ENCODE measurements at regions not wholly inside any gene's neighbourhood (a gene's known extent, or its start where the extent isn't known, plus 50 kb on each side); places are given as distances from the start of the nearest gene placed in this dataset.

DNA sequence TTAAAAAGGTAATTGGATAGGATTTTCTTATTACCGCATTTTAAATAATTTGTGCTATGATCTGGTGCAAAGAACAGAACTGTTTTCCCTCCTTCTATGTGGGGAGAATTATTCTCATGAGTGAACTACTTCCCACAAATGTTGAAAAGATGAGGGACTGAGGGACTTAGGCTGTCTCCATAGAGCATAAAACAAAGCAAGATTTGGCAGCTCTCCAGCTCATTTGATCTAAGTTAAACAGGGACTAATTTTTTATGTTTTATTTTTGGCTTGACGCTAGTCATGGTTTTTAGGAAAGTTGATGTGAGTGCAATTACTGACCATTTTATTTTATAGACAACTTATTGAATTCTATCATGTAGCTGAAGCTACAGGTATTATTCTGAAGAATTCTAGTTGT is 362.3 kb downstream of the HLX start:
- H3K36me3 ChIP-seq (ENCODE audit: control insufficient read depth in 2 of 2, insufficient read depth in 2 of 2, low read length in 1 of 2), result no peaks in the 10 kb centered on the region
- ATAC-seq, result no peak
- TF ChIP-seq, protein P1, sequence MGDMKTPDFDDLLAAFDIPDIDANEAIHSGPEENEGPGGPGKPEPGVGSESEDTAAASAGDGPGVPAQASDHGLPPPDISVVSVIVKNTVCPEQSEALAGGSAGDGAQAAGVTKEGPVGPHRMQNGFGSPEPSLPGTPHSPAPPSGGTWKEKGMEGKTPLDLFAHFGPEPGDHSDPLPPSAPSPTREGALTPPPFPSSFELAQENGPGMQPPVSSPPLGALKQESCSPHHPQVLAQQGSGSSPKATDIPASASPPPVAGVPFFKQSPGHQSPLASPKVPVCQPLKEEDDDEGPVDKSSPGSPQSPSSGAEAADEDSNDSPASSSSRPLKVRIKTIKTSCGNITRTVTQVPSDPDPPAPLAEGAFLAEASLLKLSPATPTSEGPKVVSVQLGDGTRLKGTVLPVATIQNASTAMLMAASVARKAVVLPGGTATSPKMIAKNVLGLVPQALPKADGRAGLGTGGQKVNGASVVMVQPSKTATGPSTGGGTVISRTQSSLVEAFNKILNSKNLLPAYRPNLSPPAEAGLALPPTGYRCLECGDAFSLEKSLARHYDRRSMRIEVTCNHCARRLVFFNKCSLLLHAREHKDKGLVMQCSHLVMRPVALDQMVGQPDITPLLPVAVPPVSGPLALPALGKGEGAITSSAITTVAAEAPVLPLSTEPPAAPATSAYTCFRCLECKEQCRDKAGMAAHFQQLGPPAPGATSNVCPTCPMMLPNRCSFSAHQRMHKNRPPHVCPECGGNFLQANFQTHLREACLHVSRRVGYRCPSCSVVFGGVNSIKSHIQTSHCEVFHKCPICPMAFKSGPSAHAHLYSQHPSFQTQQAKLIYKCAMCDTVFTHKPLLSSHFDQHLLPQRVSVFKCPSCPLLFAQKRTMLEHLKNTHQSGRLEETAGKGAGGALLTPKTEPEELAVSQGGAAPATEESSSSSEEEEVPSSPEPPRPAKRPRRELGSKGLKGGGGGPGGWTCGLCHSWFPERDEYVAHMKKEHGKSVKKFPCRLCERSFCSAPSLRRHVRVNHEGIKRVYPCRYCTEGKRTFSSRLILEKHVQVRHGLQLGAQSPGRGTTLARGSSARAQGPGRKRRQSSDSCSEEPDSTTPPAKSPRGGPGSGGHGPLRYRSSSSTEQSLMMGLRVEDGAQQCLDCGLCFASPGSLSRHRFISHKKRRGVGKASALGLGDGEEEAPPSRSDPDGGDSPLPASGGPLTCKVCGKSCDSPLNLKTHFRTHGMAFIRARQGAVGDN (IDR thresholded peaks at IDR 0.05), result no peak
- H3K27me3 ChIP-seq (replicated peaks in 1 of 2; ENCODE audit: control insufficient read depth in 2 of 2, insufficient read depth in 2 of 2, low read length in 1 of 2), result no peaks in the 10 kb centered on the region
- intact Hi-C loops (cut with micrococcal nuclease; ENCODE audit: unreplicated experiment), result no loop called here
- no peaks in the 10 kb centered on the region for H4K20me1 ChIP-seq (ENCODE audit: control insufficient read depth, insufficient read depth)
- no peak overlapping the region for H2AFZ ChIP-seq (ENCODE audit: control insufficient read depth, low read depth, low read length)
- no peaks in the 10 kb centered on the region for H3K4me1 ChIP-seq (ENCODE audit: control insufficient read depth, insufficient read depth, low read length)
- no peak for FAIRE-seq
- RAD21 ChIA-PET (ENCODE audit: unreplicated experiment), result no interaction called here
- no peaks in the 10 kb centered on the region for H3K9me3 ChIP-seq (replicated peaks; ENCODE audit: control insufficient read depth, insufficient read depth, low read length)
- in situ Hi-C loops (cut with MboI), result no loop called here
- H3K4me2 ChIP-seq (ENCODE audit: control insufficient read depth, insufficient read depth), result no peak overlapping the region
- WGBS (ENCODE audit: insufficient coverage, insufficient replicate concordance, low lambda C conversion rate, missing lambda C conversion rate), result 91% methylated on average over 2 of the region's 2 CpGs
- H3K9ac ChIP-seq (ENCODE audit: control insufficient read depth, insufficient read depth, low read length), result no peak overlapping the region
- CTCF ChIA-PET, result no interaction called here
- SMC1A ChIA-PET (ENCODE audit: uncharacterized antibody, unreplicated experiment), result no interaction called here
- BruUV-seq (replicated peaks), result no TSS peak
- H3K4me3 ChIP-seq, result no peak overlapping the region
- no peaks in the 10 kb centered on the region for H3K79me2 ChIP-seq (ENCODE audit: control insufficient read depth, insufficient read depth, low read length)
- DNase-seq (ENCODE audit: low read depth, low spot score), result no peak
- no peak overlapping the region for H3K27ac ChIP-seq (ENCODE audit: control insufficient read depth, insufficient read depth)
- POLR2A ChIA-PET, result no interaction called here

DNA sequence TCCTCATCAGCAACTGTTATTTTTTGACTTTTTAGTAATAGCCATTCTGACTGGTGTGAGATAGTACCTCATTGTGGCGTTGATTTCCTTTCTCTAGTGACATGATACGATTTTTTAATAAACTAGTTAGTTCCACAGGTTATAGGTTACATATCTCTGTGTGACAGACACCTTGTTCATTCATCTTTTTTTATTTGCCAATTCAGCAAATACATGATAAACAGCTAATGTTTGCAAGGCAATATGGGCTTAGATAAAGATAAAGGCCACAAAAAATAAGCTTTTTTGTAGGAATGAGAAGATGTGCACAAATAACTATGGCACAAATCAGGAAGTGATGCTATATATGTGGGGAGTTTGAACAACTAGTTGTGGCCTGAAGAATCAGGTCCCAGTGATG is 366.8 kb downstream of the HLX start:
- Histone ChIP-seq H3K4me2 (ENCODE audit: control insufficient read depth, insufficient read depth) (no peak overlapping the region), H3K9ac (ENCODE audit: control insufficient read depth, insufficient read depth, low read length) (no peak overlapping the region), H3K4me1 (ENCODE audit: control insufficient read depth, insufficient read depth, low read length) (no peaks in the 10 kb centered on the region), H3K36me3 (ENCODE audit: control insufficient read depth in 2 of 2, insufficient read depth in 2 of 2, low read length in 1 of 2) (no peaks in the 10 kb centered on the region), H2AFZ (ENCODE audit: control insufficient read depth, low read depth, low read length) (no peak overlapping the region), H3K4me3 (no peak overlapping the region), H3K27ac (ENCODE audit: control insufficient read depth, insufficient read depth) (no peak overlapping the region), H4K20me1 (ENCODE audit: control insufficient read depth, insufficient read depth) (no peaks in the 10 kb centered on the region), H3K9me3 (replicated peaks; ENCODE audit: control insufficient read depth, insufficient read depth, low read length) (no peaks in the 10 kb centered on the region), H3K27me3 (replicated peaks in 1 of 2; ENCODE audit: control insufficient read depth in 2 of 2, insufficient read depth in 2 of 2, low read length in 1 of 2) (no peaks in the 10 kb centered on the region), H3K79me2 (ENCODE audit: control insufficient read depth, insufficient read depth, low read length) (no peaks in the 10 kb centered on the region)
- ChIA-PET POLR2A (no interaction called here), RAD21 (ENCODE audit: unreplicated experiment) (no interaction called here), CTCF (no interaction called here), SMC1A (ENCODE audit: uncharacterized antibody, unreplicated experiment) (interaction anchor here (1.5 kb wide), 1 partner anchor 18 kb away, joined by 4 read pairs; no protein-coding TSS in a partner anchor)
- 0% methylated on average over 2 of the region's 2 CpGs for WGBS (ENCODE audit: insufficient coverage, insufficient replicate concordance, low lambda C conversion rate, missing lambda C conversion rate)
- TF ChIP-seq ESRRA (IDR thresholded peaks at IDR 0.05; ENCODE audit: low read length) (no peak), EGR1 (IDR thresholded peaks at IDR 0.05; ENCODE audit: borderline replicate concordance in 1 of 2, low read depth in 2 of 2, low read length in 2 of 2) (no peak)
- TF ChIP-seq, protein P2, sequence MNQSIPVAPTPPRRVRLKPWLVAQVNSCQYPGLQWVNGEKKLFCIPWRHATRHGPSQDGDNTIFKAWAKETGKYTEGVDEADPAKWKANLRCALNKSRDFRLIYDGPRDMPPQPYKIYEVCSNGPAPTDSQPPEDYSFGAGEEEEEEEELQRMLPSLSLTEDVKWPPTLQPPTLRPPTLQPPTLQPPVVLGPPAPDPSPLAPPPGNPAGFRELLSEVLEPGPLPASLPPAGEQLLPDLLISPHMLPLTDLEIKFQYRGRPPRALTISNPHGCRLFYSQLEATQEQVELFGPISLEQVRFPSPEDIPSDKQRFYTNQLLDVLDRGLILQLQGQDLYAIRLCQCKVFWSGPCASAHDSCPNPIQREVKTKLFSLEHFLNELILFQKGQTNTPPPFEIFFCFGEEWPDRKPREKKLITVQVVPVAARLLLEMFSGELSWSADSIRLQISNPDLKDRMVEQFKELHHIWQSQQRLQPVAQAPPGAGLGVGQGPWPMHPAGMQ (IDR thresholded peaks at IDR 0.05; ENCODE audit: borderline replicate concordance), result no peak
- no TSS peak for BruUV-seq (replicated peaks)
- intact Hi-C loops (cut with micrococcal nuclease; ENCODE audit: unreplicated experiment) (no loop called here), in situ Hi-C loops (cut with MboI) (no loop called here)
- DNase-seq (ENCODE audit: low read depth, low spot score) (no peak), FAIRE-seq (no peak), ATAC-seq (no peak)
